Cardiac fibroblast (primary cell): ENCODE measurements at regions not wholly inside any gene's neighbourhood (a gene's known extent, or its start where the extent isn't known, plus 50 kb on each side); places are given as distances from the start of the nearest gene placed in this dataset.

Experiments used
- DNase-seq, 2 donors: peaks; one replicate each; pipeline versions ENCODE4 v3.0.0 to v3.0.0-alpha.2; 2010; ENCODE audit warnings: low read depth in 2 of 2
- H3K4me3 ChIP-seq, 2 donors: replicated peaks in 1 of 2; 1 replicate in 1 of 2; 2 replicates in 1 of 2; pipeline ENCODE4 v1.5.1; 2011; ENCODE audit warnings: low read depth in 2 of 2, low read length in 2 of 2, mild to moderate bottlenecking in 2 of 2, moderate library complexity in 1 of 2
- CTCF ChIP-seq: IDR thresholded peaks from one replicate; pipeline ENCODE4 v1.5.1; 2011; ENCODE audit warnings: low read depth, mild to moderate bottlenecking, low read length, inconsistent platforms

- H3K4me3 ChIP-seq, result no peak overlapping the region
- TF ChIP-seq CTCF, result no peak
- DNase-seq, result peak in 1 of 2 donors; percentile 6
Observed at GRCh38 chrX:81489987-81490386, 288.1 kb downstream of the SH3BGRL start.

DNA sequence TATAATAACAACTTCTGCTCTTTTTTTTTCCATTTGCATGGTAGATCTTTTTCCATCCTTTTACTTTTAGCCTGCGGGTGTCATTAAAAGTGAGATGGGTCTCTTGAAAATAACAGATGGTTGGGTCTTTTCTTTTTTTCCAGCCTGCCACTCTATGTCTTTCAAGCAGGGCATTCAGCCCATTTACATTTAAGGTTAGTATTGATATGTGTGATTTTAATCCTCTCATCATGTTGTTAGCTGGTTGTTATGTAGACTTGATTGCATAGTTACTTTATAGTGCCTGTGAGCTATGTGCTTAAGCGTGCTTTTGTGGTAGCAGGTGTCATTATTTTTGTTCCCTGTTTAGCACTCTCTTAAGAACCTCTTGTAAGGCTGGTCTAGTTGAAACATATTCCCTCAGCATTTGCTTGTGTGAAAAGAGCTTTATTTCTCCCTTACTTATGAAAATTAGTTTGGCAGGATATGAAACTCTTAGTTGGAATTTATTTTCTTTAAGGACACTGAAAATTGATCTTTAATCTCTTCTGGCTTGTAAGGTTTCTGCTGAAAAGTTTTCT is 326.1 kb downstream of the SH3BGRL start:
- no peak overlapping the region for H3K4me3 ChIP-seq
- TF ChIP-seq CTCF, result no peak
- DNase-seq, result no peak

DNA sequence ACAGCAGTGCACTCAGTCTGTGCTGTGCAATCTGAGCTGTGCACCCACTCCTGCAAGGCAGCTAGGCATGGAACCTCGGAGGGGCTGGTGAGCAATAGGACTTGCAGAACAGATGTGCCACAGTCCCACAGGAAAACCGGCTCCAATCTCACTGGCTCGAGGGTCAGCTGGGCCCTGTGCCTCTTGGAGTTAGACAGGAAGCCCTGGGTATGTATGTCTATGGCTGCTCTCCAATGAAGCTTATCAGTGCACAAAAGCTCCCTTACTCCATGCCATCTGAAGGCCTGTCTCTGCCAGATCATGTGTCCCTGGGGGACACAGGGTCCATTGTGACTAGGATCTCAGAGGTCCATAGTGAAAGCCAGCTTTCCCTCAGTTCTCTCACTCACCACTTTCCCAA is 335.8 kb downstream of the SH3BGRL start:
- no peak for TF ChIP-seq CTCF
- H3K4me3 ChIP-seq, result no peak overlapping the region
- DNase-seq, result no peak

GRCh38 chrX:81542255-81542654 is 340.4 kb downstream of the SH3BGRL start:
- no peak for TF ChIP-seq CTCF
- no peak for DNase-seq
- no peak overlapping the region for H3K4me3 ChIP-seq

DNA sequence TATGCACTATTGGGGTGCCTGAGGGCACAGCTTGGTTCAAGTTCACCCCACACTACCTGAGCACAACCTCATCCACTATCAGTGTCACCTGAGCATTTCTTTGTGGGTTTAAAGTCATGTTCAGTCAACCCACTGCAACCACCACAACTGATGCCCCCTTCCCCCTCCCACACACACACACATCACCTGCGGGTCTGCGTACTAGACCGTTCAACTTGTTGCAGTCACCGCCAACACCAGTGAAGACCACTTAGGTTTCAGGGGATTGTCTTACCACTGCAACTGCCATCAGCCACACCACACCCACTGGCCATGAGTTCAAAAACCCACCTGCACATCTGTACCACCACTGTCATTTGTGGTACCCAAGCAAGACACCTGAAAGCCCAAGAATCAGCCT is 355.0 kb downstream of the SH3BGRL start:
- DNase-seq, result no peak
- H3K4me3 ChIP-seq, result no peak overlapping the region
- TF ChIP-seq CTCF, result no peak

- H3K4me3 ChIP-seq, result no peak overlapping the region
- DNase-seq, result no peak
- no peak for TF ChIP-seq CTCF
Observed at GRCh38 chrX:81564851-81565250, 362.9 kb downstream of the SH3BGRL start.

DNA sequence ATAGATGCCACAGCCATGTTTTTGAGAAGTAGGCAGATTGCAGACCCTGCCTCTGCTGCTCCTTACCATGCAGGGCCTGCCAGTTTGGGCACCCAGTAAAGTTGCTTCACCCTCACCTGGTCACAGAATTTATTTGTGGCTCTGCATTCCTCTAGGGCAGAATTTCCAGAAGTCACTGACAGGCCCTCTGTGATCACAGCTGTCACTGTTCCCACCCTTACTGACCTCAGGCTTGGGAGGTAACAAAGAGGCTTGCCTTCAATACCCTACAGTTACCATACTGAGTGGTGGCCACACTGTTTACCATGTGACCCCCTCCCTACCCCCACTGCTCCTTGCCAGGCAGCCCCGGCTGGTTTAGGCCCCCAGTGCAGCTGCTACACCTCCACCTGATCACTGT is 375.1 kb downstream of the SH3BGRL start:
- DNase-seq, result no peak
- TF ChIP-seq CTCF, result no peak
- H3K4me3 ChIP-seq, result no peak overlapping the region
